Ectodermal cell (in vitro differentiated cells): ENCODE measurements at regions not wholly inside any gene's neighbourhood (a gene's known extent, or its start where the extent isn't known, plus 50 kb on each side); places are given as distances from the start of the nearest gene placed in this dataset.
"Not testable (repeated sequence)": the region's sequence is repeated elsewhere in the genome, so short reads cannot be mapped to it uniquely, and the experiment has no call there.

Experiments used
- H3K27ac ChIP-seq: 2 replicates; pipeline ENCODE4 v1.7.0; 2013; ENCODE audit warnings: mild to moderate bottlenecking, low read depth, low read length; ENCODE audit not compliant: insufficient read depth, poor library complexity, severe bottlenecking
- H3K27me3 ChIP-seq: 2 replicates; pipeline ENCODE4 v1.7.0; 2013; ENCODE audit warnings: mild to moderate bottlenecking, low read length; ENCODE audit not compliant: insufficient read depth, control insufficient read depth, poor library complexity, severe bottlenecking
- H3K36me3 ChIP-seq: one replicate; pipeline ENCODE4 v1.7.0; 2013; ENCODE audit warnings: low read length; ENCODE audit not compliant: control insufficient read depth, insufficient read depth
- H3K4me1 ChIP-seq: one replicate; pipeline ENCODE4 v1.7.0; 2013; ENCODE audit warnings: low read length; ENCODE audit not compliant: control insufficient read depth, insufficient read depth
- H3K4me3 ChIP-seq: 2 replicates; pipeline ENCODE4 v1.7.0; 2013; ENCODE audit warnings: low read depth, low read length, control low read depth; ENCODE audit not compliant: insufficient read depth
- H3K9me3 ChIP-seq: 2 replicates; pipeline ENCODE4 v1.7.0; 2013; ENCODE audit warnings: mild to moderate bottlenecking, low read length, moderate library complexity; ENCODE audit not compliant: control insufficient read depth
- WGBS, 2 experiments: methylation state at CpG; one replicate each; pipeline ENCODE4 v1.1.7; 2013; ENCODE audit warnings: missing lambda C conversion rate in 2 of 2; 5-methylcytosine and 5-hydroxymethylcytosine counted together

GRCh38 chr11:109958131-109958820 lies 134.9 kb upstream of the ZC3H12C start:
- Histone ChIP-seq H3K4me3 (no peak overlapping the region), H3K36me3 (no peaks in the 10 kb centered on the region), H3K4me1 (peaks cover 9% of the 10 kb centered on the region), H3K9me3 (no peaks in the 10 kb centered on the region), H3K27ac (no peak overlapping the region), H3K27me3 (no peaks in the 10 kb centered on the region)
- WGBS, 2 experiments = 91 to 92% methylated on average over 9 of the region's 9 CpGs

- H3K27ac ChIP-seq = no peak overlapping the region
- no peaks in the 10 kb centered on the region for H3K36me3 ChIP-seq
- H3K4me1 ChIP-seq = peaks cover 9% of the 10 kb centered on the region
- no peak overlapping the region for H3K4me3 ChIP-seq
- WGBS, 2 experiments = 81 to 85% methylated on average over 1 to 2 of the region's 2 CpGs
- H3K27me3 ChIP-seq = no peaks in the 10 kb centered on the region
- no peaks in the 10 kb centered on the region for H3K9me3 ChIP-seq
Measured at GRCh38 chr11:109958821-109959166, 134.4 kb upstream of the ZC3H12C start.

GRCh38 chr11:109960831-109961230 lies 132.4 kb upstream of the ZC3H12C start:
- Histone ChIP-seq H3K4me1 (peaks cover 9% of the 10 kb centered on the region), H3K36me3 (no peaks in the 10 kb centered on the region), H3K27ac (no peak overlapping the region), H3K27me3 (no peaks in the 10 kb centered on the region), H3K4me3 (no peak overlapping the region), H3K9me3 (no peaks in the 10 kb centered on the region)
- WGBS, 2 experiments = 65% methylated on average over 2 of the region's 2 CpGs

DNA sequence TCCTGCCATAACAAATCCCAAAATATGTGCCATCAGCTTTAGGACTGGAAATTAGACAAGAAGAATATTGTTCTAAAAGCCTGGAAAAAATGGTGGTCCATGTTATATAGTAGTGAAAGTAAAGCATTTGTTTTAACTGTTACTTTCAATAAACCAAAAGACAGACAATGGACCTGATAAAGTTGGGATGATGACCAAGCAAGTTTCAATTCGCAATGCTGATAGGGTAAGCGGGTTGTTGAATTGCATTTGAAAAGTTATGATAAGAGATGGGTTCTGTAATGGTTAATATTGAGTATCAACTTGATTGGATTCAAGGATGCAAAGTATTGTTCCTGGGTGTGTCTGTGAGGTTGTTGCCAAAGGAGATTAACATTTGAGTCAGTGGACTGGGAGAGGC lies 131.9 kb upstream of the ZC3H12C start:
- Histone ChIP-seq H3K4me1 (peaks cover 9% of the 10 kb centered on the region), H3K4me3 (no peak overlapping the region), H3K27ac (no peak overlapping the region), H3K36me3 (no peaks in the 10 kb centered on the region), H3K9me3 (no peaks in the 10 kb centered on the region), H3K27me3 (no peaks in the 10 kb centered on the region)
- WGBS, 2 experiments = 96 to 97% methylated on average over 2 of the region's 2 CpGs

DNA sequence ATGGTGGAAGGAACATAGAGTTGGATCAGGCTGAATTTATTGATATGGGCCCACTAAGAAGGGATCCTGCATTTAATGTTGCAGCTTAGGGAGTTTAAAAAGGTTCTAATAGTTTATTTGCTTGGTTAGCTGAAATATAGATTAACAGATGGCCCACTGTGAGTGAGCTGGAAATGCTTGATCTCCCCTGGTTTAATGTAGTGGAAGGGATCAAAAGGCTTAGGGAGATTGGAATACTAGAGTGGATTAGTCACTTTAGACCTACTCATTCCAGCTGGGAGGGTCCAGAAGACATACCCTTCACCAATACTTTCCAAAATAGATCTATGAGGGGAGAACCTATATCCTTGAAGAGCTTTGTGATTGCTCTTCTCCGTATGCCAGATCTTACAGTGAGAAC lies 130.1 kb upstream of the ZC3H12C start:
- no peaks in the 10 kb centered on the region for H3K9me3 ChIP-seq
- WGBS, 2 experiments = 85 to 100% methylated on average over 1 of the region's 1 CpG
- no peak overlapping the region for H3K27ac ChIP-seq
- peaks cover 9% of the 10 kb centered on the region for H3K4me1 ChIP-seq
- no peaks in the 10 kb centered on the region for H3K36me3 ChIP-seq
- no peaks in the 10 kb centered on the region for H3K27me3 ChIP-seq
- no peak overlapping the region for H3K4me3 ChIP-seq

DNA sequence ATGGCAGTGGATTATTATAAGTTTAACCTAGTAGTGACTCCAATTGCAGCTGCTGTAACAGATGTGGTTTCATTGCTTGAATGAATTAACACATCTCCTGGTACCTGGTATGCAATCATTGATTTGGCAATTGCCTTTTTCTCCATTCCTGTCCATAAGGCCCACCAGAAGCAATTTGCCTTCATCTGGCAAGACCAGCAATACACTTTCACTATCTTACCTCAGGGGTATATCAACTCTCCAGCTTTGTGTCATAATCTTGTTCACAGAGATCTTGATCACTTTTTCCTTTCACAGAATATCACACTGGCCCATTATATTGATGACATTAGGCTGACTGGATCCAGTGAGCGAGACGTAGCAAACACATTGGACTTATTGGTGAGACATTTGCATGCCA lies 128.7 kb upstream of the ZC3H12C start:
- no peak overlapping the region for H3K4me3 ChIP-seq
- 94% methylated on average over 2 of the region's 2 CpGs for WGBS, 2 experiments
- H3K4me1 ChIP-seq = peaks cover 9% of the 10 kb centered on the region
- H3K9me3 ChIP-seq = no peaks in the 10 kb centered on the region
- no peaks in the 10 kb centered on the region for H3K36me3 ChIP-seq
- no peaks in the 10 kb centered on the region for H3K27me3 ChIP-seq
- no peak overlapping the region for H3K27ac ChIP-seq

DNA sequence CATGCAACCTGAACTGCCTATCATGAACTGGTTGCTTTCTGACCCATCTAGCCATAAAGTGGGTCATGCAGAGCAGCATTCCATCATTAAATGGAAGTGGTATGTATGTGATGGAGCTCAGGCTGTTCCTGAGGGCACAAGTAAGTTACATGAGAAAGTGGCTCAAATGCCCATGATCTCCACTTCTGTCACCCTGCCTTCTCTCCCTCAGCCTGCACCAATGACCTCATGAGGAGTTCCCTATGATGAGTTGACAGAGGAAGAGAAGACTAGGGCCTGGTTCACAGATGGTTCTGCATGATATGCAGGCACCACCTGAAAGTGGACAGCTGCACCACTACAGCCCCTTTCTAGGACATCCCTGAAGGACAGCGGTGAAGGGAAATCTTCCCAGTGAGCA lies 127.7 kb upstream of the ZC3H12C start:
- H3K36me3 ChIP-seq, H3K27ac ChIP-seq, H3K9me3 ChIP-seq, H3K4me3 ChIP-seq, H3K4me1 ChIP-seq, H3K27me3 ChIP-seq: not testable (repeated sequence)
- 94 to 97% methylated on average over 1 of the region's 1 CpG for WGBS, 2 experiments

GRCh38 chr11:109965926-109966325 lies 127.3 kb upstream of the ZC3H12C start:
- H3K27me3 ChIP-seq, H3K27ac ChIP-seq, H3K36me3 ChIP-seq, H3K9me3 ChIP-seq, H3K4me1 ChIP-seq, H3K4me3 ChIP-seq: not testable (repeated sequence)
- 90 to 98% methylated on average over 2 of the region's 2 CpGs for WGBS, 2 experiments

DNA sequence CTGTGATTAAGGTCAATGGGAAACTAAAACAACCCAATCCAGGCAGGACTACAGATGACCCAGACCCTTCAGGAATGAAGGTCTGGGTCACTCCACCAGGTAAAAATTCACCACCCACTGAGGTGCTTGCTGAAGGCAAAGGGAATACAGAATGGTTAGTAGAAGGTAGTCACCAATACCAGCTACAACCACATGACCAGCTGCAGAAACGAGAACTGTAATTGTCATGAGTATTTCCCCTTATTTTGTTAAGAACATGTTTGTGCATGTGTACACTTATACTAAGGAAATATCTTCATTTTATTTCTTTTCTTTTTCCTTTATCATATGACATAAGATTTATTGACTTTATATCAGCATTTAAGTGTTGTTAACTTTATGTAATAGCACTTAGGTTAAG lies 126.1 kb upstream of the ZC3H12C start:
- WGBS, 2 experiments = 100% methylated on average over 1 of the region's 1 CpG; no CpG with 5 or more reads in 1 of the 2 experiments
- H3K27ac ChIP-seq, H3K4me1 ChIP-seq, H3K36me3 ChIP-seq, H3K9me3 ChIP-seq, H3K4me3 ChIP-seq, H3K27me3 ChIP-seq: not testable (repeated sequence)

- H3K27ac ChIP-seq = no peak overlapping the region
- H3K27me3 ChIP-seq = no peaks in the 10 kb centered on the region
- H3K4me1 ChIP-seq = no peaks in the 10 kb centered on the region
- H3K36me3 ChIP-seq = no peaks in the 10 kb centered on the region
- no peak overlapping the region for H3K4me3 ChIP-seq
- no peaks in the 10 kb centered on the region for H3K9me3 ChIP-seq
- WGBS, 2 experiments = 89 to 97% methylated on average over 3 of the region's 3 CpGs
Measured at GRCh38 chr11:109968299-109968698, 124.9 kb upstream of the ZC3H12C start.

GRCh38 chr11:109968781-109969180 lies 124.4 kb upstream of the ZC3H12C start:
- no peaks in the 10 kb centered on the region for H3K27me3 ChIP-seq
- WGBS, 2 experiments = 89 to 96% methylated on average over 2 to 3 of the region's 3 CpGs
- H3K36me3 ChIP-seq = no peaks in the 10 kb centered on the region
- no peaks in the 10 kb centered on the region for H3K9me3 ChIP-seq
- H3K4me3 ChIP-seq = no peak overlapping the region
- no peaks in the 10 kb centered on the region for H3K4me1 ChIP-seq
- no peak overlapping the region for H3K27ac ChIP-seq
